K562 (cell line): ENCODE measurements at regions not wholly inside any gene's neighbourhood (a gene's known extent, or its start where the extent isn't known, plus 50 kb on each side); places are given as distances from the start of the nearest gene placed in this dataset.
A peak's percentile ranks its signal among the peaks of the same experiment; 100 is the strongest.

Source experiments
- BACH1 ChIP-seq: fragments of 200-800 bp; sonication (Bioruptor generic); IDR thresholded peaks from 2 replicates; pipeline ENCODE4 v1.6.1; 2016; ENCODE audit warnings: missing genetic modification characterization, missing compliant biosample characterization
- CBFA2T3 ChIP-seq: fragments of 450-650 bp; IDR thresholded peaks from 2 replicates; pipeline ENCODE4 v1.6.1; 2017
- CBX3 ChIP-seq, 2 experiments: IDR thresholded peaks; 1 replicate in 1 of 2; 2 replicates in 1 of 2; pipeline ENCODE4 v1.6.1; 2012; ENCODE audit warnings: inconsistent platforms in 2 of 2, low read length in 2 of 2, borderline replicate concordance in 1 of 2, control low read depth in 1 of 2
- GATA2 ChIP-seq: sonication (generic); formaldehyde crosslinking; IDR thresholded peaks from 2 replicates; pipeline ENCODE4 v1.4.0; 2020; ENCODE audit warnings: mild to moderate bottlenecking, missing genetic modification reagents
- HDAC2 ChIP-seq: fragments of 450-650 bp; IDR thresholded peaks from 2 replicates; pipeline ENCODE4 v1.6.1; 2016; ENCODE audit warnings: mild to moderate bottlenecking
- ID3 ChIP-seq, 2 experiments: fragments of 250-450 bp in 1 of 2; fragments of 450-650 bp in 1 of 2; sonication (Bioruptor Pico) in 1 of 2; IDR thresholded peaks; 2 replicates each; pipeline versions ENCODE4 v1.6.1 to v1.8.0; 2016 to 2021; ENCODE audit warnings: mild to moderate bottlenecking in 2 of 2, moderate library complexity in 2 of 2, missing compliant biosample characterization in 1 of 2, missing genetic modification characterization in 1 of 2
- JUN ChIP-seq, 2 experiments: sonication (generic) in 1 of 2; formaldehyde crosslinking in 1 of 2; IDR thresholded peaks; 2 replicates each; pipeline versions ENCODE4 v1.6.1 to v1.8.0; 2012 to 2022; ENCODE audit warnings: borderline replicate concordance in 2 of 2, mild to moderate bottlenecking in 2 of 2, improper control_type of control experiment in 1 of 2, low read depth in 1 of 2, low read length in 1 of 2, missing genetic modification reagents in 1 of 2
- MTA1 ChIP-seq: fragments of 450-650 bp; IDR thresholded peaks from 2 replicates; pipeline ENCODE4 v1.6.1; 2017; ENCODE audit warnings: borderline replicate concordance
- MTA3 ChIP-seq: fragments of 450-650 bp; formaldehyde crosslinking; IDR thresholded peaks from 2 replicates; pipeline ENCODE4 v1.6.1; 2017; ENCODE audit warnings: mild to moderate bottlenecking, borderline replicate concordance
- NR2C1 ChIP-seq, 2 experiments: fragments of 450-650 bp; IDR thresholded peaks; 2 replicates each; pipeline ENCODE4 v1.6.1; 2017; ENCODE audit warnings: mild to moderate bottlenecking in 2 of 2, antibody characterized with exemption in 1 of 2, inconsistent platforms in 1 of 2, missing compliant biosample characterization in 1 of 2, missing genetic modification characterization in 1 of 2
- POLR2AphosphoS5 ChIP-seq: IDR thresholded peaks from 2 replicates; pipeline ENCODE4 v1.6.1; 2011; ENCODE audit warnings: mild to moderate bottlenecking, low read depth, low read length, moderate library complexity; ENCODE audit not compliant: control insufficient read depth, insufficient read depth
- POLR2B ChIP-seq: fragments of 450-650 bp; IDR thresholded peaks from 2 replicates; pipeline ENCODE4 v1.6.1; 2018; ENCODE audit warnings: low read depth; ENCODE audit not compliant: partially characterized antibody
- SMARCE1 ChIP-seq: fragments of 450-650 bp; IDR thresholded peaks from 2 replicates; pipeline ENCODE4 v1.7.1; 2016; ENCODE audit warnings: mild to moderate bottlenecking
- TCF3 ChIP-seq: sonication (generic); formaldehyde crosslinking; IDR thresholded peaks from 2 replicates; pipeline ENCODE4 v1.4.0; 2020; ENCODE audit warnings: mild to moderate bottlenecking, missing genetic modification reagents
- ZFP36 ChIP-seq: fragments of 150-350 bp; IDR thresholded peaks from 2 replicates; pipeline ENCODE4 v1.6.1; 2018; ENCODE audit warnings: low read length, low read depth; ENCODE audit not compliant: partially characterized antibody
- ZNF518B ChIP-seq: fragments of 250-450 bp; sonication (Bioruptor Pico); IDR thresholded peaks from 2 replicates; pipeline ENCODE4 v1.5.0; 2021; ENCODE audit warnings: mild to moderate bottlenecking, moderate library complexity
- ZNF584 ChIP-seq: fragments of 200-800 bp; sonication (Bioruptor generic); IDR thresholded peaks from 2 replicates; pipeline ENCODE4 v1.6.1; 2016; ENCODE audit warnings: low read depth, mild to moderate bottlenecking, missing genetic modification characterization, missing compliant biosample characterization
- ZNF644 ChIP-seq: fragments of 200-800 bp; sonication (Bioruptor generic); IDR thresholded peaks from 2 replicates; pipeline ENCODE4 v1.6.1; 2016; ENCODE audit warnings: low read depth, missing genetic modification characterization, missing compliant biosample characterization
- ZNF780A ChIP-seq: fragments of 250-450 bp; sonication (Bioruptor Pico); IDR thresholded peaks from 2 replicates; pipeline ENCODE4 v1.5.0; 2021; ENCODE audit warnings: mild to moderate bottlenecking
- TF ChIP-seq, protein P1 (sequence below): sonication (generic); formaldehyde crosslinking; IDR thresholded peaks from 2 replicates; pipeline ENCODE4 v1.8.1; 2023; ENCODE audit warnings: mild to moderate bottlenecking, missing genetic modification reagents
- TF ChIP-seq, protein P2 (sequence below): fragments of 450-650 bp; IDR thresholded peaks from 2 replicates; pipeline ENCODE4 v1.6.1; 2016

GRCh38 chr16:79897453-79898146 is 297.1 kb upstream of the MAF start (continued):
- no peak for TF ChIP-seq ID3 (CRISPR knock-in tag; IDR thresholded peaks at IDR 0.05)
- TF ChIP-seq ID3 (tag; IDR thresholded peaks at IDR 0.05), result peak; percentile 90
- TF ChIP-seq HDAC2, result peak; percentile 77
- no peak for TF ChIP-seq ZFP36
- 0 out of 2 replicates have a peak, but pooled peaks have one; percentile 30 for TF ChIP-seq ZNF780A (CRISPR knock-in tag)
- TF ChIP-seq POLR2B, result no peak
- TF ChIP-seq, protein P1, sequence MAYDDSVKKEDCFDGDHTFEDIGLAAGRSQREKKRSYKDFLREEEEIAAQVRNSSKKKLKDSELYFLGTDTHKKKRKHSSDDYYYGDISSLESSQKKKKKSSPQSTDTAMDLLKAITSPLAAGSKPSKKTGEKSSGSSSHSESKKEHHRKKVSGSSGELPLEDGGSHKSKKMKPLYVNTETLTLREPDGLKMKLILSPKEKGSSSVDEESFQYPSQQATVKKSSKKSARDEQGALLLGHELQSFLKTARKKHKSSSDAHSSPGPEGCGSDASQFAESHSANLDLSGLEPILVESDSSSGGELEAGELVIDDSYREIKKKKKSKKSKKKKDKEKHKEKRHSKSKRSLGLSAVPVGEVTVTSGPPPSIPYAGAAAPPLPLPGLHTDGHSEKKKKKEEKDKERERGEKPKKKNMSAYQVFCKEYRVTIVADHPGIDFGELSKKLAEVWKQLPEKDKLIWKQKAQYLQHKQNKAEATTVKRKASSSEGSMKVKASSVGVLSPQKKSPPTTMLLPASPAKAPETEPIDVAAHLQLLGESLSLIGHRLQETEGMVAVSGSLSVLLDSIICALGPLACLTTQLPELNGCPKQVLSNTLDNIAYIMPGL (CRISPR knock-in tag), result no peak
- peak; percentile 63; the same call in 1 of the 2 replicates for TF ChIP-seq MTA3
- no peak for TF ChIP-seq GATA2 (CRISPR knock-in tag)
- no peak for TF ChIP-seq ZNF518B (CRISPR knock-in tag)
- peak; percentile 76 for TF ChIP-seq CBFA2T3
- peak; percentile 57; the same call in 1 of the 2 replicates for TF ChIP-seq SMARCE1
- TF ChIP-seq TCF3, result peak; percentile 85
- peak; percentile 24; the same call in 1 of the 2 replicates for TF ChIP-seq POLR2AphosphoS5
- no peak for TF ChIP-seq CBX3 (IDR thresholded peaks at IDR 0.05; ENCODE audit: borderline replicate concordance in 1 of 2, low read length in 2 of 2)
- peak; percentile 47; the same call in 1 of the 2 replicates for TF ChIP-seq MTA1
- peak; percentile 63; the same call in 1 of the 2 replicates for TF ChIP-seq ZNF644 (tag)
- TF ChIP-seq NR2C1 (IDR thresholded peaks at IDR 0.05), result no peak; the same call in 1 of the 2 replicates
- peak; percentile 59; the same call in 1 of the 2 replicates for TF ChIP-seq NR2C1 (tag; IDR thresholded peaks at IDR 0.05)
- 0 out of 2 replicates have a peak, but pooled peaks have one; percentile 49 for TF ChIP-seq ZNF584 (CRISPR knock-in tag)
- TF ChIP-seq JUN (IDR thresholded peaks at IDR 0.05; ENCODE audit: borderline replicate concordance, low read depth, low read length), result no peak
- no peak for TF ChIP-seq JUN (CRISPR knock-in tag; IDR thresholded peaks at IDR 0.05; ENCODE audit: borderline replicate concordance)
- TF ChIP-seq BACH1 (tag), result no peak
- TF ChIP-seq, protein P2, sequence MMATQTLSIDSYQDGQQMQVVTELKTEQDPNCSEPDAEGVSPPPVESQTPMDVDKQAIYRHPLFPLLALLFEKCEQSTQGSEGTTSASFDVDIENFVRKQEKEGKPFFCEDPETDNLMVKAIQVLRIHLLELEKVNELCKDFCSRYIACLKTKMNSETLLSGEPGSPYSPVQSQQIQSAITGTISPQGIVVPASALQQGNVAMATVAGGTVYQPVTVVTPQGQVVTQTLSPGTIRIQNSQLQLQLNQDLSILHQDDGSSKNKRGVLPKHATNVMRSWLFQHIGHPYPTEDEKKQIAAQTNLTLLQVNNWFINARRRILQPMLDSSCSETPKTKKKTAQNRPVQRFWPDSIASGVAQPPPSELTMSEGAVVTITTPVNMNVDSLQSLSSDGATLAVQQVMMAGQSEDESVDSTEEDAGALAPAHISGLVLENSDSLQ, result no peak
